ENCODE measurements at regions not wholly inside any gene's neighbourhood (a gene's known extent, or its start where the extent isn't known, plus 50 kb on each side); places are given as distances from the start of the nearest gene placed in this dataset.

DNA sequence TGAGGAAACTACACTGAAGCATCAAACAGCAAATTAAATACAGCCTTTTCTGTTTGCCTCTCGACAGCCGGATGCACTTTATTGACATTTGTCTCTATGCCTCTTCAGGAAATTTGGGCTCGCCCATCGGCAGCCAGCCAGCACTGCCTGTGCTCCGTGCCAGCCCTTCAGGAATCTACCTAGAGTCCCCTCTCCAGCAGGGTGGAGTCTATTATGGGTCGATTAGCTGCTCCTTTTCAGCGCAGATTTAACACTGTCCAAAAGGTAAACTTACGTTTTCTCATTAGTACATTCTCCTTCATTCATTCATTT is 91.5 kb downstream of the MYCN start:
- Histone ChIP-seq H3K27ac (ENCODE audit: insufficient read length, low read depth, low read length) (no peak overlapping the region), H2AK5ac (ENCODE audit: insufficient read length, low read length) (no peak overlapping the region), H3K79me2 (ENCODE audit: insufficient read depth, low read length) (no peaks in the 10 kb centered on the region), H4K8ac (replicated peaks; ENCODE audit: insufficient read length, low read depth, low read length) (no peak overlapping the region), H4K20me1 (ENCODE audit: control insufficient read depth, insufficient read depth, insufficient read length) (no peaks in the 10 kb centered on the region), H2BK20ac (ENCODE audit: low read depth, low read length, poor library complexity, severe bottlenecking) (no peak overlapping the region), H3K4me1 (ENCODE audit: insufficient read depth, low read length) (peaks cover 4% of the 10 kb centered on the region; the same call in 1 of the 2 replicates), H4K5ac (ENCODE audit: insufficient read length, low read depth, low read length) (no peak overlapping the region), H3K27me3 (ENCODE audit: insufficient read depth, low read length) (no peaks in the 10 kb centered on the region), H3K79me1 (ENCODE audit: insufficient read depth, low read depth, low read length, poor library complexity, severe bottlenecking) (no peaks in the 10 kb centered on the region), H3K18ac (ENCODE audit: insufficient read length, low read depth, low read length) (no peak overlapping the region), H3K56ac (ENCODE audit: insufficient read length, low read depth, low read length) (no peak overlapping the region), H3K4ac (ENCODE audit: low read depth, low read length) (no peak overlapping the region), H2AFZ (ENCODE audit: low read length) (no peak overlapping the region), H3K23ac (ENCODE audit: insufficient read length, low read depth, low read length) (no peak overlapping the region), H2BK12ac (ENCODE audit: insufficient read length, low read depth, low read length) (no peak overlapping the region), H3K4me2 (ENCODE audit: insufficient read depth, insufficient read length, low read length) (no peak overlapping the region), H3K14ac (ENCODE audit: insufficient read depth, low read length) (no peak overlapping the region), H3T11ph (ENCODE audit: low read length) (no peak overlapping the region), H2BK120ac (ENCODE audit: low read depth, low read length, poor library complexity, severe bottlenecking) (no peak overlapping the region), H2BK5ac (ENCODE audit: insufficient read length, low read length) (no peak overlapping the region), H2BK15ac (ENCODE audit: low read depth, low read length) (no peak overlapping the region), H3K9ac (ENCODE audit: extremely low read depth, insufficient read length, low read length) (no peak overlapping the region), H4K91ac (ENCODE audit: insufficient read length, low read depth, low read length) (no peak overlapping the region), H3K9me3 (ENCODE audit: control insufficient read depth, low read depth, low read length) (no peaks in the 10 kb centered on the region), H3K23me2 (ENCODE audit: insufficient read length, low read depth, low read length, poor library complexity, severe bottlenecking) (peaks cover 2% of the 10 kb centered on the region)
- Mint-ChIP-seq H3K27me3 (ENCODE audit: low read depth) (no peaks in the 10 kb centered on the region; the same call in 1 of the 2 replicates), H3K27ac (no peak overlapping the region), H3K4me3 (no peak overlapping the region), H3K36me3 (ENCODE audit: insufficient read depth in 1 of 3, low read depth in 3 of 3) (no peaks in the 10 kb centered on the region), H3K9me3 (no peaks in the 10 kb centered on the region), H3K4me1 (peaks cover 47 to 54% of the 10 kb centered on the region in 2 experiments)
- DNase-seq = no peak
- WGBS (ENCODE audit: extremely low coverage, insufficient read length, low lambda C conversion rate) = 100% methylated on average over 1 of the region's 8 CpGs
- TF ChIP-seq, protein P1, sequence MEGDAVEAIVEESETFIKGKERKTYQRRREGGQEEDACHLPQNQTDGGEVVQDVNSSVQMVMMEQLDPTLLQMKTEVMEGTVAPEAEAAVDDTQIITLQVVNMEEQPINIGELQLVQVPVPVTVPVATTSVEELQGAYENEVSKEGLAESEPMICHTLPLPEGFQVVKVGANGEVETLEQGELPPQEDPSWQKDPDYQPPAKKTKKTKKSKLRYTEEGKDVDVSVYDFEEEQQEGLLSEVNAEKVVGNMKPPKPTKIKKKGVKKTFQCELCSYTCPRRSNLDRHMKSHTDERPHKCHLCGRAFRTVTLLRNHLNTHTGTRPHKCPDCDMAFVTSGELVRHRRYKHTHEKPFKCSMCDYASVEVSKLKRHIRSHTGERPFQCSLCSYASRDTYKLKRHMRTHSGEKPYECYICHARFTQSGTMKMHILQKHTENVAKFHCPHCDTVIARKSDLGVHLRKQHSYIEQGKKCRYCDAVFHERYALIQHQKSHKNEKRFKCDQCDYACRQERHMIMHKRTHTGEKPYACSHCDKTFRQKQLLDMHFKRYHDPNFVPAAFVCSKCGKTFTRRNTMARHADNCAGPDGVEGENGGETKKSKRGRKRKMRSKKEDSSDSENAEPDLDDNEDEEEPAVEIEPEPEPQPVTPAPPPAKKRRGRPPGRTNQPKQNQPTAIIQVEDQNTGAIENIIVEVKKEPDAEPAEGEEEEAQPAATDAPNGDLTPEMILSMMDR (conservative IDR thresholded peaks at IDR 0.05) = no peak

All from H9 (cell line).